ENCODE measurements at regions not wholly inside any gene's neighbourhood (a gene's known extent, or its start where the extent isn't known, plus 50 kb on each side); places are given as distances from the start of the nearest gene placed in this dataset.
"Not testable (repeated sequence)": the region's sequence is repeated elsewhere in the genome, so short reads cannot be mapped to it uniquely, and the experiment has no call there.

GRCh38 chr2:16103614-16104314, 163.4 kb downstream of the MYCN start:
- no peak for DNase-seq (ENCODE audit: low spot score)

- no peak for DNase-seq (ENCODE audit: low spot score)
Measured at GRCh38 chr2:16102976-16103380, 162.6 kb downstream of the MYCN start.

GRCh38 chr2:16102358-16102975, 162.1 kb downstream of the MYCN start:
- no peak for DNase-seq (ENCODE audit: low spot score)

GRCh38 chr2:16101196-16101595, 160.8 kb downstream of the MYCN start:
- no peak for DNase-seq (ENCODE audit: low spot score)

- no peak for DNase-seq (ENCODE audit: low spot score)
Measured at GRCh38 chr2:16100006-16100405, 159.7 kb downstream of the MYCN start.

GRCh38 chr2:16099326-16099725, 159.0 kb downstream of the MYCN start:
- DNase-seq (ENCODE audit: low spot score) = no peak

GRCh38 chr2:16096962-16097361, 156.6 kb downstream of the MYCN start:
- no peak for DNase-seq (ENCODE audit: low spot score)

GRCh38 chr2:16095483-16095882, 155.1 kb downstream of the MYCN start:
- DNase-seq (ENCODE audit: low spot score) = not testable (repeated sequence)

GRCh38 chr2:16094811-16095210, 154.5 kb downstream of the MYCN start:
- no peak for DNase-seq (ENCODE audit: low spot score)

- no peak for DNase-seq (ENCODE audit: low spot score)
Measured at GRCh38 chr2:16093639-16094529, 153.5 kb downstream of the MYCN start.

- no peak for DNase-seq (ENCODE audit: low spot score)
Measured at GRCh38 chr2:16092861-16093638, 152.7 kb downstream of the MYCN start.

- no peak for DNase-seq (ENCODE audit: low spot score)
Measured at GRCh38 chr2:16091576-16092282, 151.4 kb downstream of the MYCN start.

GRCh38 chr2:16090650-16091575, 150.6 kb downstream of the MYCN start:
- no peak for DNase-seq (ENCODE audit: low spot score)

- DNase-seq (ENCODE audit: low spot score) = not testable (repeated sequence)
Measured at GRCh38 chr2:16089491-16089890, 149.1 kb downstream of the MYCN start.

- DNase-seq (ENCODE audit: low spot score) = no peak
Measured at GRCh38 chr2:16088802-16089112, 148.4 kb downstream of the MYCN start.

- no peak for DNase-seq (ENCODE audit: low spot score)
Measured at GRCh38 chr2:16088035-16088801, 147.9 kb downstream of the MYCN start.

- not testable (repeated sequence) for DNase-seq (ENCODE audit: low spot score)
Measured at GRCh38 chr2:16086136-16086535, 145.8 kb downstream of the MYCN start.

- no peak for DNase-seq (ENCODE audit: low spot score)
Measured at GRCh38 chr2:16085073-16085472, 144.7 kb downstream of the MYCN start.

- no peak for DNase-seq (ENCODE audit: low spot score)
Measured at GRCh38 chr2:16084274-16084673, 143.9 kb downstream of the MYCN start.

- DNase-seq (ENCODE audit: low spot score) = no peak
Measured at GRCh38 chr2:16082276-16082675, 141.9 kb downstream of the MYCN start.
